HG03097 (cell line): ENCODE measurements at regions not wholly inside any gene's neighbourhood (a gene's known extent, or its start where the extent isn't known, plus 50 kb on each side); places are given as distances from the start of the nearest gene placed in this dataset.
"Not testable (repeated sequence)": the region's sequence is repeated elsewhere in the genome, so short reads cannot be mapped to it uniquely, and the experiment has no call there.

Experiments
- ATAC-seq: cut with Tn5 transposase; IDR thresholded peaks from one replicate; pipeline ENCODE4 v1.9.1; 2021; ENCODE audit not compliant: unreplicated experiment, low FRiP score

DNA sequence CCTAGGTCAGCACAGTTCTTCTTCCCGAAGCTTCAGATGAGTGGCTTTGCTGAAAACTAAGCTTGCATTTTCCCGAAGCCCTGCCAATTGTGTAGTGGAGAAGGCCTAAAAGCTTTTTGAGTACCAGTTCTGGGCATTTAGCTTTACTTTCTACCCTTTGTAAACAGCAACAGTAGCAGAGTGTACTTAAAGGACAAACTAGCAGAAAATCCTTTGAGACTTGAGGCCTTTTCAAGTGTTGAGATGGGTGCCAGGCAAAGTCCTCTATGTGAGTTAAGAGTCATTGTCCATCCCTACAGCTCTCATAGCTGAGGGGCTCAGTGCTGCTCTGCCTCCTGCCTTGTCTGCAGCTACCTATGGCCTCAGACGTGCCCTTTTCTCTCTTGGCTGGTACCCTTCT, 368.2 kb downstream of the CCSER2 start:
- ATAC-seq = no peak

GRCh38 chr10:84698989-84699388, 370.6 kb downstream of the CCSER2 start:
- ATAC-seq = no peak

DNA sequence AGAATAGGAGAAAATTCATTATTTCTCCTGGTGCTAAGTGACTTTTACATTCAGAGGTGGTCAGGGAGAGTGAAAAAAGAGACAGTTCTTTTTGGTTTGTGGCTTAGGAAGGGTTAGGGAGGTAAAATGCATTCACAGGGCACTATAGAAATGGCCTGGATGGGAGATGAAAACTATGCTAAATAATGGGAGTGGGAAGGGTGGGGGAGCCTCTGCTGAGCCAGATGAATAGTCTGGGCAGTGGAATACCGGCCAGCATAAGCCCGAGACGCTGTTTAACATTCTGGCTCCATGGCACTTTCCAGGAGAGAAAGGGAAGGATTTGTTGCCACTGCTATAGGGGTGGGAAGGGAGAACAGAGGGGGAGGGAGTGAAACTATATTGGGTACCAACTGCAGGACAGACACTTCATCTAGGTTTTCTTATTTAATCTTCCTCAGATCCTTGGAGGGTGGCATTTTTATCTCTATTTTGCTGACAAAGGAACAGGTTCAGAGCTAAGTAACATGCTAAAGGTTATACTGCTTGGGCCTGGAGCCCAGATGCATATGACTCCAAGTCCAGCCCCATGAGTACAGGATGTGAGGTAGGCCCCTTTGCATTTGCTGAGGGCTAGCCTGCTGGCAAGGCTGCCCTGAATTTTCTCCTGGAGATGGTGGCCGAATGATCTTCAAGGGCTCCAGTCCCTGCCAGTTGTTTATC, 372.4 kb downstream of the CCSER2 start:
- no peak for ATAC-seq

DNA sequence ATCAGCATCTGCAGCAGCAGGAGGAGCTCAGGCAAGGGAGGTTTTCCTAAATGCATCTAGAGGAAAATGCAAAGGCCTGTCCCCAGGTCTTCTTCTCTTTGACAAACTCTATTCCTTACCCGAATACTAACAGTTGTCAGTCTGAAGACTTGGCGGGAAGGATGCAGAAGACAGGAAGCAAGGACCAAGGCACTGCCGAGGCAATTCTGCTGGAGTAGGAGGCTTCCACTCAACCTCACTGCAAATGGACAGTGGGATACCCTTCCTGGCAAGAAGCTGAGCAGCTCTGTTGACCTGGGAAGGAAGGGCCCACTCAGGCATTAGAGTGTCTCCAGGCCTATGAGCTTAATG, 373.0 kb downstream of the CCSER2 start:
- ATAC-seq = no peak

DNA sequence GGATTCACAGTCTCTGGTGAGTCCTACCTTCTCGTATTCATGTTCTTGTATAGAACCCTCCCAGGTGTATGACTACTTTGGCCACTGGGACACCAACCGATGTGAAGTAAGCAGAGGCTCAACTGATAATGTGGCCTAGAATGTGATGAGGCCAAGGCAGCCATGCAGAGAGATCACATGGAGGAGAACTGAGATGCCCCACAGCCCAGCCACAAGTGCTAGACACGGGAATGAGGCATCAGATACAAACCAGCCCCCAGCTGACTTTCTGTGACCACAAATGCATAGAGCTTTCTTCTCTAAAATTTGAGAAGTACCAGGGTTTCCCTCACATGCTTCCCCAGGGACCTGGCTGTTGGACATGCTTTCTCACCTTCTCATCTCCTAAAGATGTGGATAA, 375.7 kb downstream of the CCSER2 start:
- ATAC-seq = no peak

DNA sequence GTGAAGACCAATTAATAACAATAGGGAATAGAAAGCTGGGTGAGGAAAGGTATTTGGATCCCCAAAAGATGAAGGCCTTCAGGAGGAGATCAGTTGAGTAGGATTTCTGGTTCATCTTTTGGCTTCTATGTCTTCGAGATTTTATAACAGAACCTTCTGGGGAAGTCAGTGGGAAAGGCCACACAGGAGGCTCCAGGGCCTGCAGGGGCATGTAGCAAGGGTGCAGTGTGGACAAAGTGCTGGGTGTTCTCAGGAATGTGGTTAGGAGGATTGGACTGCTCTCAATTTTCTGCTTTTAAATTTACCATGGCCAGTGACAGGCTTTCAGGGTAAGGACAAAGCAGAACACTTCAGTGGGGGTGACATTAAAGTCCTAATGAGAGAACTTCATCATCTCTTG, 378.0 kb downstream of the CCSER2 start:
- ATAC-seq = no peak

GRCh38 chr10:84706875-84707274, 378.5 kb downstream of the CCSER2 start:
- ATAC-seq = no peak

GRCh38 chr10:84715911-84716310, 387.5 kb downstream of the CCSER2 start:
- no peak for ATAC-seq

- no peak for ATAC-seq
These were observed 390.7 kb downstream of the CCSER2 start for GRCh38 chr10:84718877-84719616.

DNA sequence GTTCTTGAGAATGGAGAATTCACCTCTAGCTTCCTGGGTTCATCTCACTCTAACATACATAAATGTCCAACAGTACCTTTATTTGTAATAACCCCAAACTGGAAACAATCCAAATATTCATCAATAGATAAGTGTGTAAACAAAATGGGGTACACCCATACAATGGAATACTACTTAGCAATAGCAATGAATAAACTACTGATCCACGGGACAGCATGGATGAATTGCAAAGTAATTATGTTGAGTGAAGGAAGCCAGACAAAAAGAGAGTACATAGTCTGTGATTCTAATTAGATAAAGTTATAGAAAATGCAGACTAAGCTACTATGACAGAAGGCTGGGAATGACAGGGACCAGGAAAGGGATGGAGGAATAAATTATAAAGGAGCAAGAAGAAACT, 391.3 kb downstream of the CCSER2 start:
- ATAC-seq = no peak

- ATAC-seq = no peak
These were observed 399.0 kb downstream of the CCSER2 start for GRCh38 chr10:84727398-84727797.

GRCh38 chr10:84739126-84739525, 410.7 kb downstream of the CCSER2 start:
- not testable (repeated sequence) for ATAC-seq

GRCh38 chr10:84739641-84740040, 411.3 kb downstream of the CCSER2 start:
- no peak for ATAC-seq

GRCh38 chr10:84743483-84743882, 415.1 kb downstream of the CCSER2 start:
- ATAC-seq = no peak

- no peak for ATAC-seq
These were observed 426.9 kb downstream of the CCSER2 start for GRCh38 chr10:84755311-84755710.

DNA sequence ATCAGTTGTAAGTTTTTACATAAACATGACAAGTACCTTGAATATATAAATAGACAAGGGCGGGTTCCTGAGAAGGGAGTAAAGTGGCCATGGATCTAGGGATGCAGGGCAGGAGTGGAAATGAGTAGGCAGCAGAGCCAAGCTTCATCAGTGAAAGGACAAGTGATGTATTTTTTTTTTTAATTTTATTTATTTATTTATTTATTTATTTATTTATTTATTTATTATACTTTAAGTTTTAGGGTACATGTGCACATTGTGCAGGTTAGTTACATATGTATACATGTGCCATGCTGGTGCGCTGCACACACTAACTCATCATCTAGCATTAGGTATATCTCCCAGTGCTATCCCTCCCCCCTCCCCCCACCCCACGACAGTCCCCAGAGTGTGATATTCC, 428.3 kb downstream of the CCSER2 start:
- not testable (repeated sequence) for ATAC-seq

- not testable (repeated sequence) for ATAC-seq
These were observed 433.7 kb downstream of the CCSER2 start for GRCh38 chr10:84761994-84762614.

DNA sequence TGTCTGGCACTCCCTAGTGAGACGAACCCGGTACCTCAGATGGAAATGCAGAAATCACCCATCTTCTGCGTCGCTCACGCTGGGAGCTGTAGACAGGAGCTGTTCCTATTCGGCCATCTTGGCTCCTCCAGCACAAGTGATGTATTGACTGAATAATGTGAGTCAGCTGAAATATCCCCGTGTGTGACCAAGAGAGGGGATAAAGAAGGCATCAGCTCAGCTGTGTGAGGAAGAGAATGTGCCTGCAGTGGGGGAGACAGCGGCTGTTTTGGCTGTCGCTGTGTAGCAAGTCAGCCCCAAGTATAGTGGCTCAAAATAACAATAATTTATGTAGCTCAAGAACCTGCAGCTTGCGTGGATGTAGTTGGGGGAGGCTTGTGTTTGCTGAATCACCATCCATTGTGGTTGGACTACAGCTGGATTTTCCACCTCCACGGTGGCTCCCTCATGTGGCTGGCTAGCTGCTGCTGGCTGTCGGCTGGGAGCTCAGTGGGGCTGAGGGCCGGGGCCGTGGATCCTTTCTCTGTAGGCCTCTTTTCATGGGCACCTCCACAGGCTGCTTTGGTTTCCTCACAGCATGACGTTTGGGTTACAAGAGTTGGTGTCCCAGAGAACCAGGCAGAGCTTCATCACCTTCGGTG, 434.5 kb downstream of the CCSER2 start:
- no peak for ATAC-seq

DNA sequence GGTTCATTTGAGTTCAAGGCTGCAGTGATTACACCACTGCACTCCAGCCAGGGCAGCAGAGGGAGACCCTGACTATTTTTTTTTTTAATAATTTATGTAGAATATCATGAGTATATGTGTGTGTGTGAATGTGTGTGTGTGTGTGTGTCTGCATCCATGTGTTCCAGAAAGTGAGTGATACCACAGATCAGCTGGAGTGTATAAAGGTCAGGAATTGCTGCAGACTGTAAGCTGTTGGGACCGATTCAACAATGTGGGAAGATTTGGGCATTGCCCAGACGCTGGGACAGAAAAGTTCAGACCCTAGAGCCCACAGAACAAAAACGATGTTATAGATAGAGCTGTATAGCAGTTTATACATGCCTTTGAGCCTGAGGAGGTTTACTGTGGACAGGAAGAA, 435.6 kb downstream of the CCSER2 start:
- ATAC-seq = no peak

- ATAC-seq = no peak
These were observed 436.7 kb downstream of the CCSER2 start for GRCh38 chr10:84765086-84765485.

DNA sequence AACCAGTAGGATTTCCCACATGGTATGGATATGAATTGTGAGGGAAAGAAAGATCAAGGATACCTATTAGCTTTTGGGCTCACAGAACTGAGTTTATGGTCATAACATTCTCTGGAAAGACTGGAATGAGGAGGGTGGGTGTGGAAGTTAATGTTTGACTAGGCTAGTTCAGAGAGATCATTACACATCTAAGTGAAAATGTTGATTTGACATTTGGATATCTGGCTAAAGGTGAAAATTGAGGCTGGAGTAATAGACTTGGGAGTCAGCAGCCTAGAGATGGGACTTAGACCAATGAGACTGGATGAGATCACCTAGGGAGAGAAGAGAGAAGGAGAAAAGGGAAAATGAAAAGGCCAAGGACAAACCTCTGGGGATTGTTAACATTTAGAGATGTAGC, 437.3 kb downstream of the CCSER2 start:
- ATAC-seq = no peak
